ENCODE measurements at regions not wholly inside any gene's neighbourhood (a gene's known extent, or its start where the extent isn't known, plus 50 kb on each side); places are given as distances from the start of the nearest gene placed in this dataset.
A peak's percentile ranks its signal among the peaks of the same experiment; 100 is the strongest.

DNA sequence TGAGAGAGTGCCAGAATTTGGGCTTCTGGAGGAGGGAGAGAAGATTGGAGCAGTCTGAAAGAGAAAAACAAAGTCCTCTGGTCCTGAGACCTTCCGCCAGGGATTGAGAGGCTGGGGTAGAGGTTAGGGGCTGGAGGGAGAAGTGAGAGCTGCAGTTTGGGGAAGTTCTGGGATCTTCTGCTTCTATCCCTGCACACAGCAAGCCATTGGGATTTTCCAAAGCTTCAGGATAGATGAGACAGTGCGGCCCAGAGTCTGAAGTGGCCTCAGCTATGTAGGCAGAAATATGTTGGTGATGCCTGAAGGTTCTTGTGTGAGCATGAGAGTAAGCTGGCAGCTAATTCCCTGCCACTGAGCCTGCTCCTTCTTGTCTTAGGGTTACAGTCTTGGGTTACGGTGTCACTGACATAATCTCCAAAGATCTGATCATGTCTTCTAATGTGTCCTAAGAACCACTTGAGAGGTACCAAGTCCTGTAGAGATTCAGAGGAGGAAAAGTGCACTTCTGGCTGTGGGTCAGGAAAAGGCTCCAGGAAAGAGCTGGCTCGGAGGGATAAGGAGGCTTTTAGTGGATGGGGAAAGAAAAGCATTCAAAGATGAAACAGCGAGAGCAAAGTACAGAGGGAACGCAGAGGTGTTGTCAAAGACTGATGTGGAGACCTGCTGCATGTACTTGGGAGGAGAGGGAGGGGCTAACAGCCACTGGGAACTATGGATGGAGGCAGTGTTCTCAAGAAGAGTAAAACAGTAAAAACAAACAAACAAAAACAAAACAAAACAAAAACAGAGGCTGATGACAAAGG lies 131.1 kb upstream of the MYLIP start:
- H3K9me3 Mint-ChIP-seq: no peaks in the 10 kb centered on the region
- H3K4me3 Mint-ChIP-seq: no peak overlapping the region
- H3K4me1 Mint-ChIP-seq (ENCODE audit: low read depth): peaks cover 12% of the 10 kb centered on the region
- no peaks in the 10 kb centered on the region for H3K36me3 Mint-ChIP-seq (ENCODE audit: low read depth)
- H3K27me3 Mint-ChIP-seq (ENCODE audit: insufficient read depth): peaks cover 5% of the 10 kb centered on the region
- no peak overlapping the region for H3K27ac Mint-ChIP-seq
- no peak for DNase-seq (ENCODE audit: low spot score)
- intact Hi-C loops (cut with micrococcal nuclease): no loop called here

DNA sequence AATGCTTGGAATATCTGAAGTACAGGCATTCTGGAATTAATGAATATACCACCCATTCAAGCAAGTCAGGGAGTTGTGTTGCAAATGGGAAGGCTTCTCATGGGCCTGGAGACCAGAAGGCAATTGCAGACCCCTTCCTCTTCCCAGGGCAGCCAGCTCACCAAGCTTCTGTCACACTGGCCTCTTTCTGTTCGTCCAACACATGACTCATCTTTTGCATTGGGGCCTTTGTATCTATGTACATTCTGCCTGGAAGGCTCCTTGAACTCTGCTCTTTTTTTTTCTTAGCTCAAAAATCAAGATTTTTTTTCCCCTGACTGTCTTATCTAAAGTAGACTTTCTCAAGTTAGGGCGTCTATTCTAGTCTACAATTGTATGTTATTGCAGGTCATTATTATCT lies 132.9 kb upstream of the MYLIP start:
- intact Hi-C loops (cut with micrococcal nuclease): no loop called here
- DNase-seq (ENCODE audit: low spot score): no peak

DNA sequence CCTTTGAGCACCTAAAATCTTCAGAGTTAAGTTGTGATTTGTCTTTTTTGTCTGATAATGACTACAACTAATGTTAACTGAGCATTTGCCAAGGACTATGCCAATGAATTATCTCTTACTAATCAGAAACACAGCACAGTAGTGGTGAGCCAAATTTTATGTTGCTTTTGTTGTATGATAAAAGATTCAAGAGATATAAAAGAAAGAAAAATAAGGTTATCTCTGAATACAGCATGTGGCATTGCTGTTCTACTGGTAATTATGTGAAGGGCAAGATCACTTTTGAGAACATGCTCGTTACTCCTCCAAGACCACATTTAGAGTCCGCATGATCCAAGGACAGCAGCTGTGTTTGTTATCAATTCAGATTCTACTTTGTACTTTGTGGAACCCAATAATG lies 133.4 kb upstream of the MYLIP start:
- Mint-ChIP-seq H3K27ac (peak overlapping the region; percentile 81), H3K36me3 (ENCODE audit: low read depth) (no peaks in the 10 kb centered on the region), H3K4me1 (ENCODE audit: low read depth) (peaks cover 17% of the 10 kb centered on the region), H3K27me3 (ENCODE audit: insufficient read depth) (peaks cover 8% of the 10 kb centered on the region), H3K9me3 (no peaks in the 10 kb centered on the region), H3K4me3 (no peak overlapping the region)
- intact Hi-C loops (cut with micrococcal nuclease): loop anchor here (1.0 to 2.0 kb wide), 2 partner anchors 81 to 94 kb away; no protein-coding TSS in a partner anchor
- no peak for DNase-seq (ENCODE audit: low spot score)

More for the DNA sequence above, 132.9 kb upstream of the MYLIP start:
- no peaks in the 10 kb centered on the region for H3K9me3 Mint-ChIP-seq
- peaks cover 12% of the 10 kb centered on the region for H3K4me1 Mint-ChIP-seq (ENCODE audit: low read depth)
- H3K27me3 Mint-ChIP-seq (ENCODE audit: insufficient read depth): peaks cover 8% of the 10 kb centered on the region
- no peak overlapping the region for H3K4me3 Mint-ChIP-seq
- peak overlapping the region; percentile 18 for H3K27ac Mint-ChIP-seq
- no peaks in the 10 kb centered on the region for H3K36me3 Mint-ChIP-seq (ENCODE audit: low read depth)

DNA sequence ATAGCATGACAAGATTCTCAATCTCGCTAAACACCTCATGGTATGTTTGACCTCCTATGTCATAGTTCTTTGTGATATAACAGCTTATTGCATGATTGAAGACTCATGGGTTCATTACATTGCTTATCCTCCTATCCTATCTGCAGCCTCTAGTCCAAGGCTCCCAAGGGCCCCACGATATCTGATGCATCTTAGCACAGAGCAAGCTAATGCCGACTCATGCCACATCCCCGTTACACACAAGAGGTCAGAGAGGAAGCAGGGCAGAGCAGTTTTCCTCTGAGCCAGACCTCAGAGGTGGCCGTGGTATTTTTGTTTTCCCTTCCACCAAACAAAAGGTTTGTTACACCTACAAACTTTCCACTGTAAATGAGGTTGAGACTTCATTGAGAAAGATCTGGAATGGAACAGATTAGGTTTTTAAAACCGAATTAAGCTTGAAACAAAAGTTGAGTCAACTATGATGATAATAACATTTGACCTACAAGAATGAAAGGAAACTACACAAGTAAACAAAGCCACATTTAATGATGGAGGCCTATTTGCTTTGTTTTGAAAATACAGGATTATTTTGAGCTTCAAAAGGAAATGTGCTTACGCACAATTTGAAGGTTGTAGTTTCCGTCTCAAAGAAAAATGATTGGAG lies 133.9 kb upstream of the MYLIP start:
- Mint-ChIP-seq H3K27ac (peak overlapping the region; percentile 81), H3K9me3 (no peaks in the 10 kb centered on the region), H3K36me3 (ENCODE audit: low read depth) (no peaks in the 10 kb centered on the region), H3K4me1 (ENCODE audit: low read depth) (peaks cover 22% of the 10 kb centered on the region), H3K4me3 (no peak overlapping the region), H3K27me3 (ENCODE audit: insufficient read depth) (peaks cover 8% of the 10 kb centered on the region)
- no peak for DNase-seq (ENCODE audit: low spot score)
- intact Hi-C loops (cut with micrococcal nuclease): loop anchor here (1.0 to 5.0 kb wide), 3 partner anchors 80 to 142 kb away; no protein-coding TSS in a partner anchor

DNA sequence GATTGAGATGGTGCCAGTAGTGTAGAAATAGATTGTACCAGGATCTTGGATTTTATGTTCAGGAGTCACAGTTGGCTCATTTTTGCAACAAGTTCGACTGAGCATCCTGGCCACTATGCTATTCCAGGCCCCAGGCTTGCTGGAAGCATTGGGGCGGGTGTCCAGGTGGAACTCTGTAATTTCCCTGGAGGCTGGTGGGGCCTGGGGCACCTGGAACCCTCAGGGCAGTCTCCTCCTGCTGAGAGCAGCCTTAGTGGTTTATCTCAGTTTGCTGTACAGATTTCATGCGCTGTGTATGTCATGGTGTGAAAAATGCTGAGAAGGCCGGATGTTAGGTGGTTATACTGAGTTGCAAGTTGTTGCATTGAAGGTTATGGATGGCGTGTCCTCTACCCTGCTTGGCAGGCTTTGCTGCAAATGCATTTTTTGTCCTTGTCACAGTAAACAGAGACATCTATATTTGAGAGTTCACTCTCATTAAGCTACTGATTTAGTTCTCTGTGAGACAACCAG lies 135.1 kb upstream of the MYLIP start:
- Mint-ChIP-seq H3K4me1 (ENCODE audit: low read depth) (peaks cover 33% of the 10 kb centered on the region), H3K27me3 (ENCODE audit: insufficient read depth) (peaks cover 6% of the 10 kb centered on the region), H3K9me3 (no peaks in the 10 kb centered on the region), H3K36me3 (ENCODE audit: low read depth) (no peaks in the 10 kb centered on the region), H3K27ac (no peak overlapping the region), H3K4me3 (no peak overlapping the region)
- intact Hi-C loops (cut with micrococcal nuclease): loop anchor here (2.0 to 5.0 kb wide), 2 partner anchors 79 to 144 kb away; no protein-coding TSS in a partner anchor
- no peak for DNase-seq (ENCODE audit: low spot score)

DNA sequence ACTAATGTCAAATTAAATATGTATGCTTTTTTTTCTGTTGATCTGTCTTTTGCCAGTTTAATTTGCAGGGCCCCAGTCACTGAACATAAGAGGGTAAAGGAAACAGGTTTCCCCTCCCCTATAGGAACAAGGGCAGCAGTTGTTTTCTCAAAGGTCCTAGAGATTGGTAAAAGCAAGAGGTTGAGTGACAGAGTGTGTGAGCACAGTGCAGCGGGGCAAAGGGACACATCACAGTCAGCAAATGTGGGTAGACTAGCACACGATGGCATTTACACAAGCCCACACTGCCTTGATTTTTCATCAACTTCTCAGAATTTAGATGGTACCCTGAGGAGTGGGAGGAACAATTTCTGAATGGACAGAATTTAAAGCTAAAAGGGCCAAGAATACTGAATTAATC lies 138.7 kb upstream of the MYLIP start:
- Mint-ChIP-seq H3K9me3 (no peaks in the 10 kb centered on the region), H3K27me3 (ENCODE audit: insufficient read depth) (peaks cover 3% of the 10 kb centered on the region), H3K36me3 (ENCODE audit: low read depth) (no peaks in the 10 kb centered on the region), H3K27ac (peak overlapping the region; percentile 21), H3K4me1 (ENCODE audit: low read depth) (peaks cover 37% of the 10 kb centered on the region), H3K4me3 (no peak overlapping the region)
- DNase-seq (ENCODE audit: low spot score): no peak
- intact Hi-C loops (cut with micrococcal nuclease): loop anchor here (1.0 to 5.0 kb wide), 2 partner anchors 147 to 214 kb away; no protein-coding TSS in a partner anchor

DNA sequence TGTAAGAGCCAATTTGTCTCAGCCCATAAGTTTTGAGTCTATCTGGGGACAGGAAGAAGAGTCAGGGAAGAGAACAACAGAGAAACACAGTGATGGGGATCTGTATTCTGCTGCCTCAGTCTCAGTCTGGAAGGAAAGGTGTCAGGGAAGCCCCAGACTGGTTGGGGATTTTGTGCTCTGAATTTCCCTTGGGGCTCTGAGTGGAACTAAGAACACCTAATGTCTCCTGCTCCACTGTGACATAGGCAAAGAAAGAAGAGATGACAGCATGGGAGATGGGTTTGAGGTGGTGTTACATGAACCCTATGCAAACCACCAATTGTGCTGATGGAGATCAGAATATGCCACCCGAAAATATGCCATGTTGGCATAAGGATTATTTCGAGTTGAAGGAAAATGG lies 139.5 kb upstream of the MYLIP start:
- peaks cover 3% of the 10 kb centered on the region for H3K27me3 Mint-ChIP-seq (ENCODE audit: insufficient read depth)
- intact Hi-C loops (cut with micrococcal nuclease): loop anchor here (5.0 kb wide), 1 partner anchor 297 kb away; no protein-coding TSS in a partner anchor
- H3K27ac Mint-ChIP-seq: peak overlapping the region; percentile 74
- H3K36me3 Mint-ChIP-seq (ENCODE audit: low read depth): no peaks in the 10 kb centered on the region
- H3K4me3 Mint-ChIP-seq: no peak overlapping the region
- DNase-seq (ENCODE audit: low spot score): no peak
- H3K4me1 Mint-ChIP-seq (ENCODE audit: low read depth): peaks cover 29% of the 10 kb centered on the region
- no peaks in the 10 kb centered on the region for H3K9me3 Mint-ChIP-seq

DNA sequence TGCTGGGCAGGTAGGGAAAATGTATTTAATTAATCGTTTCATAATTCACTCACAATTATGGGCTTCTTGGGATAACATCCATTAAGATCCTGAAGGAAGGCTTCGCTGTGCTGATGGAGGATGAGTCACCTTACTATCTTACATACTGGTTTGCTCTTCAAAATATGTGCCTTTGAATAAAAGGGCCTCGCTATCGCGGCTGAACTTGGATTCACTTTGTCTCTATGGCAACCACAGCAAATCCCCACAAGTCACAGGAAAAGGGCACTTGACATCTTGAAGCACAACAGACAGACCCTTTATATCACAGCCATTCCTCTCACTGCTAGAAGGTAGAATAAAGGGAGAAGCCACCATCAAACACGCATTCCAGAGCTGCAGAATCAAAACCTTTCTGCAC lies 141.3 kb upstream of the MYLIP start:
- Mint-ChIP-seq H3K27me3 (ENCODE audit: insufficient read depth) (peaks cover 3% of the 10 kb centered on the region), H3K36me3 (ENCODE audit: low read depth) (no peaks in the 10 kb centered on the region), H3K27ac (no peak overlapping the region), H3K4me1 (ENCODE audit: low read depth) (peaks cover 28% of the 10 kb centered on the region), H3K9me3 (peaks cover 4% of the 10 kb centered on the region), H3K4me3 (no peak overlapping the region)
- no peak for DNase-seq (ENCODE audit: low spot score)
- intact Hi-C loops (cut with micrococcal nuclease): loop anchor here (5.0 kb wide), 1 partner anchor 295 kb away; no protein-coding TSS in a partner anchor

DNA sequence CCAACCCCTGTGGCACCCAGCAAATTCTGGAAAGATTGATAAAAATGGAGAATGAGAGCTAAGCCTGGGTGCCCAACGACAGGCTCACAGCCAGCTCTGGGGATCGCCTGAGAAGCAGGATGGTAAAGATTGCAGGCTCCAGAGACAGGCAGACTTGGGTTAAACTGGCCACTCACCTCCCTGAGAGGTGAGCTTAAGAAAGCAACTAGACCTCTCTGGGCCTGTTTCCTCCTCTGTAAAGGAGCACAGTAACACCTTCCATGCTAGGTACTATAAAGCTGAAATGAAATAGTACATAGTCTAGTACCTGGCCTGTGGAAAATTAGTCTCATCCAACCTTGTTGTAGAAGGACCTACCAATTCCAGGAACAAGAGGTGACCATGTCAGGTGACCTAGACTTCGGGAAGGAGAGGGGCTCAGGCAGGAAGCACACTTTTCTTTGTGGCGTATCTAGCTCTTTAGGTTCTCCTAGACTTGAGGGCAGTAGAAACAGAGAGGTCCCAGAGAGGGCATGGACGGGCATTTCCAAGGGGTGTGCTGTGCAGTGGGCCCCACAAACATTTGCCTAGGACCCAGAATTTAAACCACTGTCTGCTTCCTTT lies 142.8 kb upstream of the MYLIP start:
- Mint-ChIP-seq H3K9me3 (peaks cover 4% of the 10 kb centered on the region), H3K36me3 (ENCODE audit: low read depth) (no peaks in the 10 kb centered on the region), H3K27me3 (ENCODE audit: insufficient read depth) (peaks cover 3% of the 10 kb centered on the region), H3K4me3 (no peak overlapping the region), H3K27ac (no peak overlapping the region), H3K4me1 (ENCODE audit: low read depth) (peaks cover 28% of the 10 kb centered on the region)
- no peak for DNase-seq (ENCODE audit: low spot score)
- intact Hi-C loops (cut with micrococcal nuclease): loop anchor here (5.0 kb wide), 1 partner anchor 294 kb away; no protein-coding TSS in a partner anchor

DNA sequence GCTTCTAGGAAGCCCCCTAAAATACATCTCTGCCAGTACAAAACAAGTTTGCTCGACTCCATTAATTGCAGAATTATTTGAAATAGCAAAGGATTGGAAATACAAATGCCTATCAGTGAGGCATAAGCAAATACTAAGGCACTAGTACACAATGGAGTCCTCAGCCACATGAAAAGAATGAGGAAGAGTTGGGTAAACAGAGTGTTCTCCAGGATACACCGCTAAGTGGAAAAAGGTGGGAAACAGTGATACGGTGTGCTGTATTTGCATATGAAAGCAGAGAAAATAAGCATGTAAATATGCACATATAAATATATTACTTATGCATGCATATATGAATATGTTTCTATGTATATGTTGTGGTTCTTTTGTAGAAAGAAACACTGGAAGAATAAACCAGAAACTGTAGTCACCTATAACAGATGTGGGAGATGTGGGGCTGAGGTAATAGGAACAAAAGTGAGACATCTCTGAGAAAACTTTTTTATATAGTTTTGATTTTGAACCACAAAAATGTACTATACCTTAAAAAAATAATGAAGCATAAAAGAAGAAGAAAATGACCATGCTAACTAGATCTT lies 143.4 kb upstream of the MYLIP start:
- peaks cover 24% of the 10 kb centered on the region for H3K4me1 Mint-ChIP-seq (ENCODE audit: low read depth)
- intact Hi-C loops (cut with micrococcal nuclease): loop anchor here (5.0 kb wide), 1 partner anchor 293 kb away; no protein-coding TSS in a partner anchor
- H3K36me3 Mint-ChIP-seq (ENCODE audit: low read depth): no peaks in the 10 kb centered on the region
- DNase-seq (ENCODE audit: low spot score): no peak
- H3K4me3 Mint-ChIP-seq: no peak overlapping the region
- H3K27ac Mint-ChIP-seq: no peak overlapping the region
- peaks cover 4% of the 10 kb centered on the region for H3K9me3 Mint-ChIP-seq
- H3K27me3 Mint-ChIP-seq (ENCODE audit: insufficient read depth): peaks cover 3% of the 10 kb centered on the region

DNA sequence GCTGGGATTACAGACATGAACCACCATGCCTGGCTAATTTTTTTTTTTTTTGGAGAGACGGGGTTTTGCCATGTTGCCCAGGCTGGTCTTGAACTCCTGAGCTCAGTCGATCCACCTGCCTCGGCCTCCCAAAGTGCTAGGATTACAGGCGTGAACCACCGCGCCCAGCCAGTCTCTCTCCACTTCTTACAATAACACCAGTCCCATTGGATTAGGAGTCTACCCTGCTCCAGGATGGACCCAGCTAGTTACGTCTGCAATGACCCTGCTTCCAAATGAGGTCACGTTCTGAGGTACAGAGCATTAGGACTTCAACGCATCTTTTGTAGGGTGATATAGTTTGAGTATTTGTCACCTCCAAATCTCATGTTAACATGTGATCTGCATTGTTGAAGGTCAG lies 146.9 kb upstream of the MYLIP start:
- no peak overlapping the region for H3K27ac Mint-ChIP-seq
- H3K4me3 Mint-ChIP-seq: no peak overlapping the region
- peaks cover 4% of the 10 kb centered on the region for H3K9me3 Mint-ChIP-seq
- H3K27me3 Mint-ChIP-seq (ENCODE audit: insufficient read depth): peaks cover 5% of the 10 kb centered on the region
- peaks cover 8% of the 10 kb centered on the region for H3K4me1 Mint-ChIP-seq (ENCODE audit: low read depth)
- intact Hi-C loops (cut with micrococcal nuclease): no loop called here
- no peaks in the 10 kb centered on the region for H3K36me3 Mint-ChIP-seq (ENCODE audit: low read depth)
- DNase-seq (ENCODE audit: low spot score): no peak

DNA sequence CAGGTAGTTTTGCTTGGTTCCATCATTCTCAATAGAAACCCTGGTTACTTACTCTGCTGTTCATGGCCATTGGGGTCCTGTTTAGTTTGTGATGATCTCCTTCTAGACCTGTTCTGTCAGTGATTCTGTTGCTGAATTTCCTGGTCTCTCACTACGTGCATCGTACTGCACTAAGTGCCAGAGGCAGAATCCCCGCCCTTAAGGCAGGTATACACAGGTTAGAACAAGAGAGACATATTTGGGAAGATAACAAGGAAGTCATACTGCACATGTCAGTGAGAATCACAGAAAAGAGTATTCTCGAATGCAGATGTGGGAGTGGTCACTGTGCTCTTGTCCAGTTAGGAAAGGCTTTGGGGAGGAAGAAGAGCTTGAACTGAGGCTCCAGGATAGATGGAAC lies 148.1 kb upstream of the MYLIP start:
- no peaks in the 10 kb centered on the region for H3K36me3 Mint-ChIP-seq (ENCODE audit: low read depth)
- peaks cover 8% of the 10 kb centered on the region for H3K9me3 Mint-ChIP-seq
- no peak overlapping the region for H3K27ac Mint-ChIP-seq
- no peak overlapping the region for H3K4me3 Mint-ChIP-seq
- H3K4me1 Mint-ChIP-seq (ENCODE audit: low read depth): peaks cover 6% of the 10 kb centered on the region
- H3K27me3 Mint-ChIP-seq (ENCODE audit: insufficient read depth): peaks cover 5% of the 10 kb centered on the region
- intact Hi-C loops (cut with micrococcal nuclease): no loop called here
- DNase-seq (ENCODE audit: low spot score): no peak

Data from activated T-helper 1 cell treated with anti-CD3 and anti-CD28 coated beads, Interleukin-12 subunit alpha, Interleukin-12 subunit beta, Interleukin-2, Interleukin-4 antibody, amounts not matched to agents 30 ng/mL and 10 ng/mL and 1 ng/mL, durations not matched to agents 14 hours and 24 hours and 36 hours (primary cell).